LNCaP clone FGC (cell line): ENCODE measurements at regions not wholly inside any gene's neighbourhood (a gene's known extent, or its start where the extent isn't known, plus 50 kb on each side); places are given as distances from the start of the nearest gene placed in this dataset.

Source experiments
- DNase-seq: peaks from one replicate; pipeline ENCODE4 v3.0.0-alpha.2; 2011; ENCODE audit warnings: low read depth
- H3K4me3 ChIP-seq: 2 replicates; pipeline ENCODE4 v1.5.1; 2011; ENCODE audit warnings: mild to moderate bottlenecking, low read depth, low read length, control low read depth
- TF ChIP-seq, protein P1 (sequence below): IDR thresholded peaks from 2 replicates; pipeline ENCODE4 v1.5.1; 2012; ENCODE audit warnings: mild to moderate bottlenecking; ENCODE audit not compliant: control insufficient read depth, insufficient read depth; ENCODE audit errors: extremely low read depth

DNA sequence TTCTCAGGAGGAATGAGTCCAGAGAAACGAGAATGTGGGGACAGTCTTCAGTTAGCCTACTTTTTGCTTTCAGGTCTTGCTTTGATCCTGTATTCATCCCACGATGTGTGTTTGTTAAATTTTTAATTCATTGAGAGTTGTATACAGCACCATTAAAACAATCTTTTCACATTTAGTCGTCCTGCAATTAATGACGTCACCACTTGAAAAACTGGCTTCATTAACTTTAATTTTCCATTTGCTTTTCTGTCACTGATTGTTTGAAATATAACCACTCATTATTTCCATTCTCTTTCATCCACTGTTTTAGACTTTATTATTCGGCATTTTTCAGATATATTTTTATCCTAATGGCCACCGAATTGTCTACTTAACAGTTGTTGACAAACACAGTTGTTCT lies 146.9 kb downstream of the TFEC start:
- H3K4me3 ChIP-seq, result no peak overlapping the region
- TF ChIP-seq, protein P1, sequence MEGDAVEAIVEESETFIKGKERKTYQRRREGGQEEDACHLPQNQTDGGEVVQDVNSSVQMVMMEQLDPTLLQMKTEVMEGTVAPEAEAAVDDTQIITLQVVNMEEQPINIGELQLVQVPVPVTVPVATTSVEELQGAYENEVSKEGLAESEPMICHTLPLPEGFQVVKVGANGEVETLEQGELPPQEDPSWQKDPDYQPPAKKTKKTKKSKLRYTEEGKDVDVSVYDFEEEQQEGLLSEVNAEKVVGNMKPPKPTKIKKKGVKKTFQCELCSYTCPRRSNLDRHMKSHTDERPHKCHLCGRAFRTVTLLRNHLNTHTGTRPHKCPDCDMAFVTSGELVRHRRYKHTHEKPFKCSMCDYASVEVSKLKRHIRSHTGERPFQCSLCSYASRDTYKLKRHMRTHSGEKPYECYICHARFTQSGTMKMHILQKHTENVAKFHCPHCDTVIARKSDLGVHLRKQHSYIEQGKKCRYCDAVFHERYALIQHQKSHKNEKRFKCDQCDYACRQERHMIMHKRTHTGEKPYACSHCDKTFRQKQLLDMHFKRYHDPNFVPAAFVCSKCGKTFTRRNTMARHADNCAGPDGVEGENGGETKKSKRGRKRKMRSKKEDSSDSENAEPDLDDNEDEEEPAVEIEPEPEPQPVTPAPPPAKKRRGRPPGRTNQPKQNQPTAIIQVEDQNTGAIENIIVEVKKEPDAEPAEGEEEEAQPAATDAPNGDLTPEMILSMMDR, result no peak
- no peak for DNase-seq

DNA sequence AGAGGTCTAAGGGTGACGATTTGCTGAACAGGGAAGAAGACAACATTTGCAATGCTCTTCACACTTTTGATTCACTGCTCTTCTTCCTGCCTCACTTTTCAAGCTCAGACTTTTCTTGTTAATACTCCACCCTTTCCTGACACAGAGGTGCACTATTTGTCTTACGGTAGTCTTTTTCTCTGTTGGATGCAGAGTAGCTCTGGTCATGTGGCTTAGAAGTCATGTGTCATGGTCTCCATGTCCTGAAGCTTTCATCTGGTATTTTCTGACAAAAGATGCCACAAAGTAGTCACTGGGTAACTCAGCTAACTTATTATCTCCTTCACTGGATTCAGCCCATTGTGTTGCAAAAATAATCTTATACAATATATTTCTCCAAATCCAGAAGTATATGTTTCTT lies 149.1 kb downstream of the TFEC start:
- no peak for DNase-seq
- TF ChIP-seq, protein P1, result no peak

DNA sequence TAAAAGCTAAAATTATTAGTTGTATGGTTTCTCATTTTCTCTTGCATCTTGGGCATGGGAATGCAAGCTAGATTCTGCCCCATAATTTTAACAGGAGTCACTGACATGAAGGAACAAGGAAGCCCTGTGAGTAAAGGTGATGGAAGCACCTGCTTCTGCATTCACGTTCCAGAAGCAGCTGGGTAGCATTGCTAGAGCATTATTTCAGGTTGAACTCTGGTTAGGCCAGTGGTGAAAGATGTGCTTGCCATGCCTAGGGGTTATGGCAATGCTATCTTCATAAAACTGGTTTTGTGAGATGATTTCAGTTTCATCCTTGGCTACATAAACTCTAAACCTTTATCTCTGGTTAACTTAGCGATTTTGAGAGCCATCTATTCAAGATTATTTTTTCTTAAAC lies 151.4 kb downstream of the TFEC start:
- DNase-seq, result no peak
- no peak overlapping the region for H3K4me3 ChIP-seq
- TF ChIP-seq, protein P1, result no peak

More for the DNA sequence above, 149.1 kb downstream of the TFEC start:
- H3K4me3 ChIP-seq, result no peak overlapping the region

DNA sequence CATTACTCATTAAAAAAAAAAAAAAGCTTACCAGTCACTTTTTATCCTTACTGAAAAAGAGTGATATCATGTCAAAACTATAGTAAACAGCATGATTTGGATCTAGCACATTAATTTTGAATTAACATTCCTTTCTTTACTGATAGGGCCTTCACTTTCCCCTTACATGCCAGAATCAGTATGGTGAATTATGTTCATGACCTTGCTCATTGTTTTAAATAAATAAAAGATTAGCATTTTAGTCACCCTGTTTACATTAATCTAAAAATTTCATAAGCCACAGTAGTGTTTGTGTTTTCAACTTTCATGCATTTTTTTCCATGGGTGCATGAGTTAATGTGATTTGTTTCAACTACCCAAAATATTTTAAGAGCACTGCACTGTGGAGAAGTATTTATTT lies 160.8 kb downstream of the TFEC start:
- H3K4me3 ChIP-seq, result no peak overlapping the region
- no peak for DNase-seq
- TF ChIP-seq, protein P1, result no peak

DNA sequence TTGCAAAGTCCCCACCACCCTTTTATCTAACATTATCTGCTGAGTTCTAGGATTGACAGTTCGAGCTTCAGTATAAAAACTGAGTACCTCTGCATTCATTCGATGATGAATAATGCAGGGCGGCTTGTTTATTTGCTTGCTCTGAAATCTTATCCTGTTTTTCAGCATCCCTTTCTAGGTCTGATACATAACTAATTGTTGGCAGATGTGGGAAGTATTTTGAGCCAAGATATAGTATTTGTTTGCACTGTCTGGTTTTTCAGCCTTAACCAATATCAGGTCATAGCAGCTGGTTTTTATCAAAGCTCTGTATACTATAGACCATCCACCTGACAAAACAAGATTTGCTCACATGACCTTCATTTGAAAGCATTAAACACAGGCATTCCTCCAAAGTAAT lies 161.4 kb downstream of the TFEC start:
- H3K4me3 ChIP-seq, result no peak overlapping the region
- DNase-seq, result no peak
- TF ChIP-seq, protein P1, result no peak

DNA sequence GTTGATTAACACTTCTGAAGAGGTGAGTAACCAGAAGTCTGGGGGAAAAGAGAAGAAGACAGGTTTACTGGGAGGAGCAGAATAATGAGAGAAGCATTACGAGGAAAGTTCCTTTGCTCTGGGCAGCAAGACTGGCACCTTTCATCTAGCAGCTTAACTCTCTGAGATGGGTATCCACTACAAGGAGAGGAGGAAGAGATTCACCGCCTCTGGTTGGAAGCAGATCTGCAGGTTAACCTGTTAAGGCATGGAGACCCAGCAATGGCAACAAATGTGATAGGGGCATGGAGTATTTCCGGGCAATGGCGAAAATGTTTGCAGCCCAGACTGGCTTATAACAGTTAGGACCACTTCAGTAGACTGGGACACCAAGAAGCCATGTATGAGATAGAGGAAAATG lies 162.2 kb downstream of the TFEC start:
- TF ChIP-seq, protein P1, result no peak
- no peak overlapping the region for H3K4me3 ChIP-seq
- no peak for DNase-seq

DNA sequence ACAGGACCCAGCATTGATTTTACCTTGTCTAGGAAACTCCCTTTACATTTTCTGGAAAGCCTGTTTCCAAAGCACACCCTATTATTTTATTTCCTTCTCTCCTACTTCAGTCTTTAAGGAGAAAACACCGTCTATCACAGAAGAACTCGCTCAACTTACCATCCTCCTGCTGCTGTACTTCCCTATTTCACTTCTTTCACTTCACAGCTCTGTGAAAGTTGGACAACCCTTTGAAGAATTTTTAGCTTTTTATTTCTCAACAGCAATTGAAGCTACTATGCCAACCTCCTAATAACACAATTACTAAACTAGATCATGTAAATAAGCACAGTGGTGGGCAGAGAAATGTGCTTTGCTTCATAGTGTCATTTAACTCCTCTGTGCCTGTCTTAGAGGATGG lies 166.5 kb downstream of the TFEC start:
- no peak overlapping the region for H3K4me3 ChIP-seq
- TF ChIP-seq, protein P1, result no peak
- no peak for DNase-seq
